DOHH2 (cell line): ENCODE measurements at regions not wholly inside any gene's neighbourhood (a gene's known extent, or its start where the extent isn't known, plus 50 kb on each side); places are given as distances from the start of the nearest gene placed in this dataset.

ENCODE experiments used
- H3F3A ChIP-seq: fragments of 200-600 bp; sonication (generic), shearing (Covaris generic); 2 replicates; pipeline ENCODE4 v1.6.0; 2016; ENCODE audit warnings: antibody characterized with exemption, mild to moderate bottlenecking; ENCODE audit not compliant: control insufficient read depth, insufficient read depth
- H3K27ac ChIP-seq: fragments of 200-600 bp; sonication (generic); 2 replicates; pipeline ENCODE4 v1.5.1; 2014; ENCODE audit warnings: low read depth, mild to moderate bottlenecking, low read length, moderate library complexity
- H3K27me3 ChIP-seq: fragments of 200-600 bp; sonication (generic); 2 replicates; pipeline ENCODE4 v1.6.1; 2014; ENCODE audit warnings: mild to moderate bottlenecking, low read length, mixed read lengths; ENCODE audit not compliant: control insufficient read depth
- H3K36me3 ChIP-seq: fragments of 200-600 bp; sonication (generic); 2 replicates; pipeline ENCODE4 v1.6.1; 2014; ENCODE audit warnings: mild to moderate bottlenecking, low read length, moderate library complexity, mixed read lengths; ENCODE audit not compliant: control insufficient read depth
- H3K4me1 ChIP-seq: fragments of 200-600 bp; sonication (generic); 2 replicates; pipeline ENCODE4 v1.6.1; 2014; ENCODE audit warnings: mild to moderate bottlenecking, low read length, mixed read lengths; ENCODE audit not compliant: control insufficient read depth
- H3K4me2 ChIP-seq: fragments of 200-600 bp; sonication (generic); 2 replicates; pipeline ENCODE4 v1.6.0; 2014; ENCODE audit warnings: mild to moderate bottlenecking, low read length, moderate library complexity
- H3K4me3 ChIP-seq: fragments of 200-600 bp; sonication (generic); 2 replicates; pipeline ENCODE4 v1.5.1; 2014; ENCODE audit warnings: mild to moderate bottlenecking, low read length, mixed read lengths
- H3K79me2 ChIP-seq: fragments of 200-600 bp; sonication (generic); 2 replicates; pipeline ENCODE4 v1.6.1; 2014; ENCODE audit warnings: mild to moderate bottlenecking, low read length, mixed read lengths; ENCODE audit not compliant: control insufficient read depth
- H3K9me2 ChIP-seq: fragments of 200-600 bp; sonication (generic); replicated peaks from 2 replicates; pipeline ENCODE4 v1.6.1; 2014; ENCODE audit warnings: mild to moderate bottlenecking, low read length, mixed read lengths; ENCODE audit not compliant: control insufficient read depth
- H3K9me3 ChIP-seq: fragments of 200-600 bp; sonication (generic); 2 replicates; pipeline ENCODE4 v1.6.1; 2014; ENCODE audit warnings: antibody characterized with exemption, low read length, mixed read lengths; ENCODE audit not compliant: control insufficient read depth, insufficient read depth
- H4K20me1 ChIP-seq: fragments of 200-600 bp; sonication (generic); 2 replicates; pipeline ENCODE4 v1.6.0; 2014; ENCODE audit warnings: low read depth, mild to moderate bottlenecking, antibody characterized with exemption, low read length, moderate library complexity; ENCODE audit not compliant: control insufficient read depth, insufficient read depth
- CTCF ChIP-seq: fragments of 200-600 bp; sonication (generic); IDR thresholded peaks from one replicate; pipeline ENCODE4 v1.5.1; 2014; ENCODE audit warnings: antibody characterized with exemption, mild to moderate bottlenecking, low read depth, low read length; ENCODE audit not compliant: poor library complexity, severe bottlenecking
- EZH2phosphoT487 ChIP-seq: fragments of 200-600 bp; sonication (generic); IDR thresholded peaks from 2 replicates; pipeline ENCODE4 v1.6.1; 2017; ENCODE audit warnings: borderline replicate concordance, mild to moderate bottlenecking, antibody characterized with exemption, low read length, moderate library complexity, mixed read lengths

- H3K4me1 ChIP-seq = no peaks in the 10 kb centered on the region
- no peak overlapping the region for H3K27ac ChIP-seq
- H3K36me3 ChIP-seq = no peaks in the 10 kb centered on the region
- TF ChIP-seq EZH2phosphoT487 = no peak
- no peak for TF ChIP-seq CTCF
- H4K20me1 ChIP-seq = no peaks in the 10 kb centered on the region
- no peaks in the 10 kb centered on the region for H3F3A ChIP-seq
- no peaks in the 10 kb centered on the region for H3K9me2 ChIP-seq
- no peaks in the 10 kb centered on the region for H3K27me3 ChIP-seq
- H3K9me3 ChIP-seq = no peaks in the 10 kb centered on the region
- no peaks in the 10 kb centered on the region for H3K79me2 ChIP-seq
- H3K4me2 ChIP-seq = no peak overlapping the region
- H3K4me3 ChIP-seq = no peak overlapping the region
Observed at GRCh38 chr17:14448818-14449217, 147.9 kb downstream of the HS3ST3B1 start.

GRCh38 chr17:14446825-14447224 is 145.9 kb downstream of the HS3ST3B1 start:
- TF ChIP-seq CTCF (no peak), EZH2phosphoT487 (no peak)
- H3F3A ChIP-seq = no peaks in the 10 kb centered on the region
- no peaks in the 10 kb centered on the region for H3K9me2 ChIP-seq
- no peaks in the 10 kb centered on the region for H3K27me3 ChIP-seq
- H4K20me1 ChIP-seq = no peaks in the 10 kb centered on the region
- H3K79me2 ChIP-seq = no peaks in the 10 kb centered on the region
- H3K27ac ChIP-seq = no peak overlapping the region
- no peaks in the 10 kb centered on the region for H3K4me1 ChIP-seq
- no peak overlapping the region for H3K4me2 ChIP-seq
- no peak overlapping the region for H3K4me3 ChIP-seq
- H3K36me3 ChIP-seq = no peaks in the 10 kb centered on the region
- H3K9me3 ChIP-seq = no peaks in the 10 kb centered on the region

GRCh38 chr17:14444915-14445314 is 144.0 kb downstream of the HS3ST3B1 start:
- Histone ChIP-seq H3K9me2 (no peaks in the 10 kb centered on the region), H4K20me1 (no peaks in the 10 kb centered on the region), H3F3A (no peaks in the 10 kb centered on the region), H3K79me2 (no peaks in the 10 kb centered on the region), H3K4me1 (no peaks in the 10 kb centered on the region), H3K27me3 (no peaks in the 10 kb centered on the region), H3K4me2 (no peak overlapping the region), H3K9me3 (no peaks in the 10 kb centered on the region), H3K4me3 (no peak overlapping the region), H3K27ac (no peak overlapping the region), H3K36me3 (no peaks in the 10 kb centered on the region)
- TF ChIP-seq EZH2phosphoT487 = no peak
- no peak for TF ChIP-seq CTCF
